ENCODE measurements at regions not wholly inside any gene's neighbourhood (a gene's known extent, or its start where the extent isn't known, plus 50 kb on each side); places are given as distances from the start of the nearest gene placed in this dataset.

- TF ChIP-seq CTCF (IDR thresholded peaks at IDR 0.05) = no peak
- no peak for TF ChIP-seq POLR2A (IDR thresholded peaks at IDR 0.05)
Measured at GRCh38 chr20:12372557-12372956, 454.9 kb downstream of the BTBD3 start.
